Urinary bladder (tissue), 3 donors: ENCODE measurements at regions not wholly inside any gene's neighbourhood (a gene's known extent, or its start where the extent isn't known, plus 50 kb on each side); places are given as distances from the start of the nearest gene placed in this dataset.

ENCODE experiments used
- DNase-seq: peaks from one replicate; pipeline ENCODE4 v3.0.0-alpha.2; 2015; ENCODE audit errors: extremely low spot score
- H3K27ac ChIP-seq: one replicate; pipeline ENCODE4 v1.5.1; 2013; ENCODE audit warnings: low read depth, mild to moderate bottlenecking, moderate library complexity
- H3K36me3 ChIP-seq: one replicate; pipeline ENCODE4 v1.6.1; 2013; ENCODE audit warnings: mild to moderate bottlenecking, moderate library complexity; ENCODE audit not compliant: insufficient read depth
- H3K4me1 ChIP-seq: one replicate; pipeline ENCODE4 v1.6.1; 2013; ENCODE audit warnings: mild to moderate bottlenecking, moderate library complexity; ENCODE audit not compliant: insufficient read depth
- H3K4me3 ChIP-seq: one replicate; pipeline ENCODE4 v1.5.1; 2013; ENCODE audit warnings: low read depth, low read length
- WGBS: extraction: QIAGEN DNeasy Blood & Tissue Kit; methylation state at CpG from one replicate; pipeline ENCODE4 v1.1.7; 2013; 5-methylcytosine and 5-hydroxymethylcytosine counted together
- donor health status: healthy with polysubstance abuse.
- donor health status: healthy.

DNA sequence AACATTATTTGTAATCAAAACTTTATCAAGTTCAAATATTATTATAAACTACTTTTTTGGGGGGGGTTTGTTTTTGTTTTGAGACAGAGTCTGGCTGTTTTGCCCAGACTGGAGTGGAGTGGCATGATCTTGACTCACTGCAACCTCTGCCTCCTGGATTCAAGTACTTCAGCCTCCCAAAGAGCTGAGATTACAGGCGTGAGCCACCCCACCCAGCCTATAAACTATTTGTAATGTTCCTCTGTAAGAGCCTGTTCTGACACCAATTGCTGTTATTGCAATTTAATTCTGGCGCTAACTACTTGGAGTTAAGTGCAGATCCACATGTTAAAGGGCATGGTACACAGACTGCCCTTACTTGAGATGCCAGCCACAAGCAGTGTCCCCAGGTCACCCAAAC is 478.1 kb upstream of the NRP1 start:
- no peak for DNase-seq
- WGBS = over 99% methylated on average over 2 of the region's 2 CpGs
- Histone ChIP-seq H3K4me3 (no peak overlapping the region), H3K36me3 (no peaks in the 10 kb centered on the region), H3K27ac (no peak overlapping the region), H3K4me1 (no peaks in the 10 kb centered on the region)

GRCh38 chr10:33810986-33811385 is 476.5 kb upstream of the NRP1 start:
- Histone ChIP-seq H3K27ac (no peak overlapping the region), H3K36me3 (no peaks in the 10 kb centered on the region), H3K4me1 (no peaks in the 10 kb centered on the region), H3K4me3 (no peak overlapping the region)
- 96% methylated on average over 3 of the region's 3 CpGs for WGBS
- no peak for DNase-seq

DNA sequence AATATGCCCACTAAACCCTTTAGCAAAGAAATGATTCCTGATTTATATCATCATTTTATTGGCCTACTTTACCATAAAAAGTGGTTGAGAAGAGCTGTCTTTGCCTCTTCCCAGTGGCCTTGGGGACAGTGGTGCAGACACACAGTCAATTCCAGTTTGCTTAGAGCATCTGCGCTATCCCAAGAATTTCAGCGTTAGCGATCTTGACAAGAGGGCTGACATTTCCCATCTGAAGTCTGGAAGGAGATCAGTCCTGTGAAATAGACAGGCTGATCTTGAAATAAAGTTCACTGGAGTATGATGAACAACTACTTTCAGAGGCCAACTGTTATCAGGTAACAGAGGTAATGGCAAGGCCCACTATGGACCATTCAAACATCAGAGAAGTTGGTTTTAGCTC is 475.3 kb upstream of the NRP1 start:
- no peak overlapping the region for H3K27ac ChIP-seq
- no peaks in the 10 kb centered on the region for H3K36me3 ChIP-seq
- 90% methylated on average over 3 of the region's 3 CpGs for WGBS
- H3K4me1 ChIP-seq = no peaks in the 10 kb centered on the region
- DNase-seq = no peak
- H3K4me3 ChIP-seq = no peak overlapping the region

DNA sequence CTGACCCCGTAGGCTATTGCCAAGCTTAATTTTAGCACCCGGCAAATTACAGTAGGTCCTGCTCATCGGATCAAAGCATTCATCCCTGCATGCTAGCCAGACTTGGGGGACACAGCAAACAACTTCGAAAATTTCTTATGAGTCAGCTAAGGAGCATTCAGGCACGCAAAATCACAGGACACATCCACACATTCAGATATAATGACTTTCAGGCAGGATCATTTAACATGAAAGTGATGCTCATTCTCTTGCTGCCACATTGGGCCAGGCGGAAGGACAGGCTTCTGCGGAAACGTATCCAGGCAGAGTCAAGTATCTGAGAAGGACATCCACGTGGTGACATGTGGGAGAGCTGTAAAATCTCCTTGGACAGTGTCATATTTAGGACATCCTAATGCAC is 474.0 kb upstream of the NRP1 start:
- Histone ChIP-seq H3K4me1 (no peaks in the 10 kb centered on the region), H3K36me3 (no peaks in the 10 kb centered on the region), H3K4me3 (no peak overlapping the region), H3K27ac (no peak overlapping the region)
- DNase-seq = no peak
- 93% methylated on average over 9 of the region's 9 CpGs for WGBS

DNA sequence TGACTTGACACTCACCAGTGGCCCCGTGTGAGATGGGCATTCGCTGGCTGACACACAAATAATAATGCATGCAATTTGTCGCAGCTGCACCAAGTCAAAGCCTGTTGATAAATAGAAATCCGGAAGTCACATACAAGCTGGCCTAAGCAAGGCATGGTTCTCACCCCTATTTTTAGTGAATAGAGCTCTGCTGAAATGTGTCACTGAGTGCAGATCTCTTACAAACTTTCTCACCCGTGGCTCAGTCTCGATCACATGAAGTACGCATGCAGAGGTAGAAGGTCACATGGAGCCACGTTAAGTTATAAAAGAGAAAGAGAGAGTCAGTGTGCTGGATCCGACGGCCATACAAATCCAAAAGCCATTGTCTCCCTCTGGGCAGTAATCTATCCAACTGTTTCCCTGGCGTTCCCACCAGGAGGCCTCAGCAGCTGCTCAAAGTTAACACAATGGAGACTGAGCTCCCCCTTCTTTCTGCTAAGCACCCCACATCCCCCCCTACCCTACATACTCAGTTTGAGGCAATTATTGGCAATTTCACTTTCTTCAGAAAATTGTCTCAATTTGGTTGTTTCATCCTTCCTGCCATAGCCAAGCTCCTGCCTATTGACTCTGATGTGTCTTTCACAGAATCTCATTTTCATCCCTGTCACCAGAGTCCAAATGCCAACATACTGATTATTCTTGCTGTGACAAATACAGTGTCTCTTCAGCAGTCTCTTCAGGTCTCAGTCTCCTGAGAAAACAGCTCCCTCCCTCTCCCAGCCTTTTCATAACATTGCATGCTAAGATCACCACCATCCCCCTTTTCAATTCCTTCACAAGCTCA is 473.3 kb upstream of the NRP1 start:
- no peaks in the 10 kb centered on the region for H3K36me3 ChIP-seq
- no peak overlapping the region for H3K27ac ChIP-seq
- no peak for DNase-seq
- H3K4me1 ChIP-seq = no peaks in the 10 kb centered on the region
- WGBS = 93% methylated on average over 11 of the region's 11 CpGs
- H3K4me3 ChIP-seq = no peak overlapping the region

- no peaks in the 10 kb centered on the region for H3K4me1 ChIP-seq
- DNase-seq = no peak
- H3K27ac ChIP-seq = no peak overlapping the region
- no peaks in the 10 kb centered on the region for H3K36me3 ChIP-seq
- 91% methylated on average over 2 of the region's 2 CpGs for WGBS
- no peak overlapping the region for H3K4me3 ChIP-seq
Measured at GRCh38 chr10:33805831-33806230, 471.4 kb upstream of the NRP1 start.

DNA sequence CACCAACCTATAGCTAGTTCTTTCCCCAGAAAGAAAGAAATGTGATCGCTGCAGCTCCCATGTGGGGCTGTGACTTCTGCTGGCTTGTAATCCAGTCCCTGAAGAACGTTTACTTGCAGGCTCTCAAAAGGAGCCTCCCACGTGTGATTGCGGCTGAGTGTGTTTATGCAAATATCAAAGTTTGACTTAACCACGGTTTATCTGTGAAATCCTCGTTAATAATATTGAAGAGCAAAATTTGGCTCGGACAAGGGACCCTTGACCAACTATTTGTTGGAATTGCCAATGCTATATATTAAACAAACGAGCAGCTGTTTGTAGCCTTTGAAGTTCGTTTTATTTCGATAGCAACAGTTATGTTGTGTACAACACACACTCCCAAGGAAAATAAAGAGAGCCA is 470.1 kb upstream of the NRP1 start:
- no peaks in the 10 kb centered on the region for H3K36me3 ChIP-seq
- no peak overlapping the region for H3K27ac ChIP-seq
- no peak overlapping the region for H3K4me3 ChIP-seq
- no peak for DNase-seq
- H3K4me1 ChIP-seq = no peaks in the 10 kb centered on the region
- 51% methylated on average over 10 of the region's 10 CpGs for WGBS

- Histone ChIP-seq H3K4me3 (no peak overlapping the region), H3K36me3 (no peaks in the 10 kb centered on the region), H3K27ac (no peak overlapping the region), H3K4me1 (no peaks in the 10 kb centered on the region)
- DNase-seq = no peak
- WGBS = 94% methylated on average over 3 of the region's 3 CpGs
Measured at GRCh38 chr10:33803248-33803647, 468.8 kb upstream of the NRP1 start.

DNA sequence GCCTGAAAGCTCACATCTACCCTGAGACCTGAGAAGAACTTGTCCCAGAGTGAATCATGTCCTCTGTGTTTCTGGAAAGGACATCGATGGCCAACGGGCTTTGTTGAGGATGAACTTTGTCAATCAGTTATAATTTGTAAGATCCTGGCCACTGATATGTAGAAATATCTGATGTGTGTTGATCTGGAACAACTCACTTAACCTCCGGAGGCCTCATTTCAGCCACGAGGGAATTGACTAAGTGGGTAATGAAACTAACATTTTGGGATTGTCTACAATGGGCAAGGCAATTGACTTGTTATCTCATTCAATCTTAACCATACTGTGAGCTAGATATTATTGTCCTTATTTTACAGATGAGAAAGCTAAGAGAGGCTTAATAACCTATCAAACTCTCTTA is 468.1 kb upstream of the NRP1 start:
- H3K36me3 ChIP-seq = no peaks in the 10 kb centered on the region
- H3K4me1 ChIP-seq = no peaks in the 10 kb centered on the region
- no peak overlapping the region for H3K27ac ChIP-seq
- 91% methylated on average over 4 of the region's 4 CpGs for WGBS
- no peak overlapping the region for H3K4me3 ChIP-seq
- no peak for DNase-seq

DNA sequence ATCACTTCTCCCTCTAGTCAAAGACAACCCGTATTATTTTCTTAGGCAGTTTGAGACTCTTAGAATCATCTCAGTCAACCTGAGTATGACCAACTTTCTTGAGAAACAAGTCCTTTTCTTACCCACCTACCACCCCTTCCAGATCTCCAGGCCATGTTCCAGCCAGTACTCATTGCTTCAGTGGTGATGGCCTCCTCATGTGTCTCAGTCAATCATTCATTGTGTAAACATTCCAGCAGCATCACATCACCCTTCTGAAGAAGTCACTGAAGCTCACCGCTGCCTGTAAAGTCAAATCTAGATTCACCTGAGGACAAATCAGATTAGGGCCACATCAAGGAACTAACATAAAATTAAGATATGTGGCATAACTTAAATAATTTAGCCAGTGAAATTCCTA is 467.2 kb upstream of the NRP1 start:
- H3K4me1 ChIP-seq = no peaks in the 10 kb centered on the region
- no peak overlapping the region for H3K27ac ChIP-seq
- no peak for DNase-seq
- 92% methylated on average over 2 of the region's 2 CpGs for WGBS
- no peak overlapping the region for H3K4me3 ChIP-seq
- no peaks in the 10 kb centered on the region for H3K36me3 ChIP-seq

- Histone ChIP-seq H3K4me1 (no peaks in the 10 kb centered on the region), H3K27ac (no peak overlapping the region), H3K36me3 (no peaks in the 10 kb centered on the region), H3K4me3 (no peak overlapping the region)
- no peak for DNase-seq
Measured at GRCh38 chr10:33800986-33801385, 466.5 kb upstream of the NRP1 start.

DNA sequence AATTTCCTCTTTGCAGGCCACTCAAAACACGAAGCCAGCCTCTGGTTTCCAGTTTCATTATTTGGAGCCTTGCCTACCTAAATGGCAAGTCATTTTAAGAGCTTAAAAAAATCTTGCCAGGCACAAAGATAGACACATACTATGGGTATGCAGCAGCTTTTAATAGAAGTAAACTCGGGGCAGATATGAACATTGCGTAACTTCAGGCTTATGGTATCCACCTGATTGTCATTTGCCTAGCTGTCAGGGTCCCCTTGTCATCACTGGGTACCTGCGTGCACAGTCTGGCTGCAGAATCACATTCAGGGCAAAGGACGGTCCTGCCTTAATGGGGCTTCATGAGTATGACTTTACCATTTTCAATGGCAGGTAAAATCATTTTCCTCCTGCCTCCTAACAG is 466.1 kb upstream of the NRP1 start:
- no peak overlapping the region for H3K27ac ChIP-seq
- H3K4me1 ChIP-seq = no peaks in the 10 kb centered on the region
- DNase-seq = no peak

GRCh38 chr10:33799944-33800323 is 465.5 kb upstream of the NRP1 start:
- Histone ChIP-seq H3K27ac (no peak overlapping the region), H3K4me1 (no peaks in the 10 kb centered on the region), H3K4me3 (no peak overlapping the region), H3K36me3 (no peaks in the 10 kb centered on the region)
- WGBS = 96% methylated on average over 5 of the region's 5 CpGs
- no peak for DNase-seq

More for the DNA sequence above, 466.1 kb upstream of the NRP1 start:
- no peak overlapping the region for H3K4me3 ChIP-seq
- no peaks in the 10 kb centered on the region for H3K36me3 ChIP-seq
- WGBS = 69% methylated on average over 5 of the region's 5 CpGs

GRCh38 chr10:33799281-33799943 is 464.9 kb upstream of the NRP1 start:
- no peaks in the 10 kb centered on the region for H3K4me1 ChIP-seq
- WGBS = 32% methylated on average over 4 of the region's 4 CpGs
- H3K27ac ChIP-seq = no peak overlapping the region
- no peak for DNase-seq
- H3K36me3 ChIP-seq = no peaks in the 10 kb centered on the region
- H3K4me3 ChIP-seq = no peak overlapping the region
